GM12878 (cell line): ENCODE measurements at regions not wholly inside any gene's neighbourhood (a gene's known extent, or its start where the extent isn't known, plus 50 kb on each side); places are given as distances from the start of the nearest gene placed in this dataset.

ENCODE experiments used
- CTCF ChIP-seq, 3 experiments: IDR thresholded peaks in 2 of 3; conservative IDR thresholded peaks in 1 of 3; 2 replicates each; pipeline ENCODE4 v1.5.1; 2011; ENCODE audit warnings: low read depth in 3 of 3, low read length in 3 of 3, mild to moderate bottlenecking in 3 of 3, control low read depth in 2 of 3, moderate library complexity in 2 of 3, inconsistent platforms in 1 of 3, mixed read lengths in 1 of 3; ENCODE audit not compliant: control insufficient read depth in 2 of 3, insufficient read depth in 1 of 3; ENCODE audit errors: extremely low read depth in 1 of 3
- POLR2AphosphoS5 ChIP-seq: IDR thresholded peaks from 2 replicates; pipeline ENCODE4 v1.6.1; 2011; ENCODE audit warnings: mild to moderate bottlenecking, low read length, inconsistent platforms
- RAD21 ChIP-seq: IDR thresholded peaks from 2 replicates; pipeline ENCODE4 v1.6.1; 2011; ENCODE audit warnings: mild to moderate bottlenecking, low read depth, low read length, moderate library complexity; ENCODE audit not compliant: insufficient read depth
- TCF12 ChIP-seq: IDR thresholded peaks from 2 replicates; pipeline ENCODE4 v1.6.1; 2011; ENCODE audit warnings: low read depth, mild to moderate bottlenecking, low read length
- ZSCAN29 ChIP-seq: fragments of 450-650 bp; IDR thresholded peaks from 2 replicates; pipeline ENCODE4 v1.6.1; 2017; ENCODE audit warnings: mild to moderate bottlenecking, moderate library complexity

GRCh38 chr5:86765778-86766502, 148.2 kb downstream of the COX7C start:
- TF ChIP-seq RAD21 (no peak), CTCF (IDR thresholded peaks at IDR 0.05 in 2 of 3, conservative IDR thresholded peaks at IDR 0.05 in 1 of 3; ENCODE audit: control insufficient read depth in 2 of 3, extremely low read depth in 1 of 3, insufficient read depth in 1 of 3, low read depth in 3 of 3, low read length in 3 of 3) (no peak), POLR2AphosphoS5 (no peak), TCF12 (no peak), ZSCAN29 (no peak)
